Endothelial cell of umbilical vein (primary cell): ENCODE measurements at regions not wholly inside any gene's neighbourhood (a gene's known extent, or its start where the extent isn't known, plus 50 kb on each side); places are given as distances from the start of the nearest gene placed in this dataset.

Experiments used
- CTCF ChIP-seq, 2 donors: IDR thresholded peaks; 1 replicate in 1 of 2; 2 replicates in 1 of 2; pipeline ENCODE4 v1.5.1; 2011; ENCODE audit warnings: low read length in 2 of 2, mild to moderate bottlenecking in 2 of 2, moderate library complexity in 2 of 2, control low read depth in 1 of 2, inconsistent platforms in 1 of 2, low read depth in 1 of 2; ENCODE audit not compliant: insufficient read depth in 1 of 2; ENCODE audit errors: extremely low read depth in 1 of 2
- POLR2A ChIP-seq: IDR thresholded peaks from 2 replicates; pipeline ENCODE4 v1.6.1; 2012; ENCODE audit warnings: low read depth, mild to moderate bottlenecking, control low read depth, low read length

- TF ChIP-seq CTCF (IDR thresholded peaks at IDR 0.05; ENCODE audit: extremely low read depth in 1 of 2, insufficient read depth in 1 of 2, low read depth in 1 of 2, low read length in 2 of 2) (no peak), POLR2A (no peak)
These were observed 406.2 kb upstream of the NOX3 start for GRCh38 chr6:155861821-155862220.
